HCT116 (cell line): ENCODE measurements at regions not wholly inside any gene's neighbourhood (a gene's known extent, or its start where the extent isn't known, plus 50 kb on each side); places are given as distances from the start of the nearest gene placed in this dataset.

Experiments used
- ATAC-seq: fragments of 200-7000 bp; cut with Tn5 transposase; 2 replicates; pipeline ENCODE4 v1.9.1; 2020; ENCODE audit warnings: mild to moderate bottlenecking, moderate library complexity
- BruUV-seq: library from RNA; stranded (reverse); fragments of 400-500 nt; replicated peaks from 2 replicates; lab custom pipeline; 2021; lab: Mats Ljungman, UMichigan
- CTCF ChIA-PET: fragments of 300-600 bp; sonication (Branson Sonifier 250); formaldehyde crosslinking; loops from one replicate; lab custom pipeline; 2021; ENCODE audit warnings: antibody characterized with exemption; lab: Charles Lee
- POLR2A ChIA-PET: fragments of 300-600, 350-600 bp; sonication (Branson Sonifier 250); formaldehyde crosslinking; loops from one replicate; lab custom pipeline; 2021; ENCODE audit warnings: antibody characterized with exemption; lab: Charles Lee
- RAD21 ChIA-PET, 2 experiments: fragments of 300-600 bp; sonication (Branson Sonifier 250); formaldehyde crosslinking; loops; one replicate each; lab custom pipeline; 2023; ENCODE audit warnings: low total read pairs in 2 of 2; ENCODE audit not compliant: uncharacterized antibody in 2 of 2, unreplicated experiment in 2 of 2, low non-redundant PET in 1 of 2; lab: Charles Lee
- DNase-seq: peaks from one replicate; pipeline ENCODE4 v3.0.0-alpha.2; 2010; ENCODE audit warnings: low read depth, low spot score
- H2AFZ ChIP-seq: fragments of 200-600 bp; shearing (Covaris generic), sonication (generic); 2 replicates; pipeline ENCODE4 v1.6.1; 2017; ENCODE audit warnings: low read depth, mixed run types, mixed read lengths, antibody characterized with exemption, low read length; ENCODE audit not compliant: poor library complexity, severe bottlenecking
- H3K27ac ChIP-seq: 2 replicates; pipeline ENCODE4 v1.5.1; 2012; ENCODE audit warnings: low read depth, low read length
- H3K27me3 ChIP-seq: fragments of 200-600 bp; sonication (generic); 2 replicates; pipeline ENCODE4 v1.6.1; 2016; ENCODE audit warnings: mixed run types, low read length, mixed read lengths; ENCODE audit not compliant: insufficient read depth
- H3K36me3 ChIP-seq, 2 experiments: fragments of 200-500 bp in 1 of 2; fragments of 200-600 bp in 1 of 2; sonication (Bioruptor generic) in 1 of 2; sonication (generic) in 1 of 2; 2 replicates each; pipeline versions ENCODE4 v1.5.1 to v1.6.1; 2014 to 2016; ENCODE audit warnings: low read length in 2 of 2, inconsistent platforms in 1 of 2, mixed read lengths in 1 of 2, mixed run types in 1 of 2; ENCODE audit not compliant: insufficient read depth in 2 of 2, control insufficient read depth in 1 of 2
- H3K4me1 ChIP-seq, 2 experiments: fragments of 200-600 bp in 1 of 2; sonication (generic) in 1 of 2; 2 replicates each; pipeline versions ENCODE4 v1.5.1 to v1.6.1; 2012 to 2017; ENCODE audit warnings: low read length in 2 of 2, inconsistent platforms in 1 of 2, mild to moderate bottlenecking in 1 of 2, mixed read lengths in 1 of 2, mixed run types in 1 of 2, moderate library complexity in 1 of 2; ENCODE audit not compliant: insufficient read depth in 2 of 2, control insufficient read depth in 1 of 2
- H3K4me2 ChIP-seq: fragments of 200-600 bp; sonication (generic); 2 replicates; pipeline ENCODE4 v1.6.1; 2017; ENCODE audit warnings: mixed run types, low read length, mixed read lengths
- H3K4me3 ChIP-seq, 2 experiments: fragments of 200-600 bp in 1 of 2; sonication (generic) in 1 of 2; replicated peaks in 1 of 2; 2 replicates each; pipeline ENCODE4 v1.5.1; 2011 to 2016; ENCODE audit warnings: low read length in 2 of 2, control low read depth in 1 of 2, low read depth in 1 of 2, mild to moderate bottlenecking in 1 of 2, mixed read lengths in 1 of 2, mixed run types in 1 of 2
- H3K79me2 ChIP-seq: fragments of 200-600 bp; sonication (generic); 2 replicates; pipeline ENCODE4 v1.6.1; 2017; ENCODE audit warnings: mild to moderate bottlenecking, mixed run types, low read length, moderate library complexity, mixed read lengths; ENCODE audit not compliant: insufficient read depth
- H3K9ac ChIP-seq: fragments of 200-600 bp; sonication (generic); 2 replicates; pipeline ENCODE4 v1.6.1; 2016; ENCODE audit warnings: low read length, mixed read lengths
- H3K9me2 ChIP-seq: fragments of 200-600 bp; sonication (generic), shearing (Covaris generic); 2 replicates; pipeline ENCODE4 v1.6.1; 2017; ENCODE audit warnings: mixed run types, mild to moderate bottlenecking, moderate library complexity; ENCODE audit not compliant: insufficient read depth
- H3K9me3 ChIP-seq, 2 experiments: fragments of 200-500 bp in 1 of 2; fragments of 200-600 bp in 1 of 2; sonication (Bioruptor generic) in 1 of 2; sonication (generic) in 1 of 2; 2 replicates each; pipeline ENCODE4 v1.6.1; 2014 to 2017; ENCODE audit warnings: low read length in 2 of 2, mixed read lengths in 2 of 2, inconsistent platforms in 1 of 2, low read depth in 1 of 2, mild to moderate bottlenecking in 1 of 2, mixed run types in 1 of 2, moderate library complexity in 1 of 2; ENCODE audit not compliant: control insufficient read depth in 1 of 2, insufficient read depth in 1 of 2
- H4K20me1 ChIP-seq: fragments of 200-600 bp; sonication (generic), shearing (Covaris generic); 2 replicates; pipeline ENCODE4 v1.6.1; 2017; ENCODE audit warnings: mixed run types, mild to moderate bottlenecking, moderate library complexity; ENCODE audit not compliant: insufficient read depth
- CEBPB ChIP-seq: IDR thresholded peaks from 2 replicates; pipeline ENCODE4 v1.6.1; 2012; ENCODE audit warnings: low read depth
- POLR2AphosphoS5 ChIP-seq: IDR thresholded peaks from 2 replicates; pipeline ENCODE4 v1.6.1; 2011; ENCODE audit warnings: mild to moderate bottlenecking, low read depth, low read length, moderate library complexity
- SRF ChIP-seq: IDR thresholded peaks from 2 replicates; pipeline ENCODE4 v1.6.1; 2012; ENCODE audit warnings: low read depth
- ZFX ChIP-seq: fragments of 450-650 bp; IDR thresholded peaks from 2 replicates; pipeline ENCODE4 v1.6.1; 2017
- ZNF274 ChIP-seq: fragments of 200-500 bp; sonication (Bioruptor generic); IDR thresholded peaks from 2 replicates; pipeline ENCODE4 v1.6.1; 2014; ENCODE audit warnings: mild to moderate bottlenecking, low read depth, low read length, inconsistent platforms
- intact Hi-C: fragments of 100-400 bp; cut with micrococcal nuclease; formaldehyde crosslinking; loops from 2 replicates; pipeline ENCODE4 v1.10.0; 2022
- TF ChIP-seq, protein P1 (sequence below): IDR thresholded peaks from 2 replicates; pipeline ENCODE4 v1.6.1; 2012

GRCh38 chr2:176758426-176758825 lies 454.2 kb upstream of the HNRNPA3 start (continued):
- no peak for TF ChIP-seq ZNF274
- TF ChIP-seq, protein P1, sequence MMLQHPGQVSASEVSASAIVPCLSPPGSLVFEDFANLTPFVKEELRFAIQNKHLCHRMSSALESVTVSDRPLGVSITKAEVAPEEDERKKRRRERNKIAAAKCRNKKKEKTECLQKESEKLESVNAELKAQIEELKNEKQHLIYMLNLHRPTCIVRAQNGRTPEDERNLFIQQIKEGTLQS = no peak
- TF ChIP-seq POLR2AphosphoS5 = no peak
- no peak for TF ChIP-seq SRF

- H3K9ac ChIP-seq = no peak overlapping the region
- H2AFZ ChIP-seq = no peak overlapping the region
- H3K4me1 ChIP-seq = no peaks in the 10 kb centered on the region
- TF ChIP-seq ZFX = no peak
- TF ChIP-seq, all 23 proteins: peak for 0
- Histone ChIP-seq H3K36me3 (no peaks in the 10 kb centered on the region), H3K27ac (no peak overlapping the region), H3K4me3 (no peak overlapping the region), H3K4me2 (no peak overlapping the region), H4K20me1 (no peaks in the 10 kb centered on the region), H3K9me3 (no peaks in the 10 kb centered on the region), H3K27me3 (peaks cover 72% of the 10 kb centered on the region), H3K79me2 (no peaks in the 10 kb centered on the region), H3K9me2 (no peaks in the 10 kb centered on the region)
- ChIA-PET CTCF (no interaction called here), RAD21 (no interaction called here), POLR2A (no interaction called here)
- intact Hi-C loops = no loop called here
- no peak for DNase-seq
- BruUV-seq = no TSS peak
- no peak for ATAC-seq
Observed at GRCh38 chr2:176760439-176760838, 452.2 kb upstream of the HNRNPA3 start.

DNA sequence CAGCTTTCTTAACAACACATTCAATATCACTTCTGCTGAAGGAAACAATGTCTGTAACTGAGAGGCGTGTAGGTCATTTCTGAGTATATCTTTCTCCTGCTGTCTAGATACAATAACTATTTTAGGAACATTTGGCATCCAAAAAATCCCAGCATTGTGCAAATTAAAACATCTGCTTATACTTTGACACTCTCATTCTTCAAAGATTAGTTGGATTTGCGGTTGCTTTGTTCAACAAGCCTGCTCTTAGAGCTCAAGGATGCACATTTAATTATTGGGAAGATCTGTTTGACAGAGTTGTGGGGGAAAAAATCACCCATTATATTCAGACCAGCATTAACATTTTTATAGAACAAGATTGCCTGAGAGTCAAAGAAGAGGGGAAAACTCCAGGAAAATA lies 449.5 kb upstream of the HNRNPA3 start:
- Histone ChIP-seq H3K4me1 (no peaks in the 10 kb centered on the region), H3K9me2 (no peaks in the 10 kb centered on the region), H3K4me2 (no peak overlapping the region), H3K27me3 (peaks cover 66% of the 10 kb centered on the region), H2AFZ (no peak overlapping the region), H3K4me3 (no peak overlapping the region), H3K79me2 (no peaks in the 10 kb centered on the region), H3K9me3 (no peaks in the 10 kb centered on the region), H3K9ac (no peak overlapping the region), H3K36me3 (no peaks in the 10 kb centered on the region), H4K20me1 (no peaks in the 10 kb centered on the region), H3K27ac (no peak overlapping the region)
- BruUV-seq = no TSS peak
- no peak for ATAC-seq
- DNase-seq = no peak
- ChIA-PET CTCF (no interaction called here), RAD21 (no interaction called here), POLR2A (no interaction called here)
- TF ChIP-seq CEBPB = no peak
- TF ChIP-seq SRF = no peak
- intact Hi-C loops = no loop called here
